DMS 273 (cell line): ENCODE measurements at regions not wholly inside any gene's neighbourhood (a gene's known extent, or its start where the extent isn't known, plus 50 kb on each side); places are given as distances from the start of the nearest gene placed in this dataset.
"Not testable (repeated sequence)": the region's sequence is repeated elsewhere in the genome, so short reads cannot be mapped to it uniquely, and the experiment has no call there.

Experiments
- DNase-seq: peaks from one replicate; lab custom pipeline; 2025; ENCODE audit not compliant: unreplicated experiment; lab: John Stamatoyannopoulos, UW

DNA sequence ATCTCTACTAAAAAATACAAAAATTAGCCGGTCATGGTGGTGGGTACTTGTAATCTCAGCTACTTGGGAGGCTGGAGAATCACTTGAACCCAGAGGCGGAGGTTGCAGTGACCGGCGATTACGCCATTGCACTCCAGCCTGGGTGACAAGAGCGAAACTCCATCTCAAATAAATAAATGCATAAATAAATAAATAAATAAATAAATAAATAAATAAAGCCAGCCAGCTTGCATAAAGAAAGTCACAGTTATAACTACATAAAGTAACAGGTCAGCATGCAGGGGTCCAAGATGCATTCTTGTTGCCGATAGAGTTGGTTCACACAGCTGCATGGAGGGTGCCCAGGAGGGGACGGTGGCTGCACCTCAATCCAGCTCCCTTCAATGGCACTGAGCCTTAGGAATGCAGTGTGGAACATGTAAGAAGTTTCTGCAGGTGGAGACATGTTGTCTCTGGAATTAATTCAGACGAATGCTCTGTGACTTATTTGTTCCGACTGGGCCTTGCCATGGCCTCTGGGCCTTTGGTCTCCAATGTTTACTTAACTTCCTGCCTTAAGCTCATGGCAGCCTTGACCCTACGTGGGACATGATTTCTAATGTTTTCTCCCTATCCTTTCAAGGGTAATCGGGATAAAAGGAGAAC, 159.6 kb upstream of the PRKCQ start:
- no peak for DNase-seq

DNA sequence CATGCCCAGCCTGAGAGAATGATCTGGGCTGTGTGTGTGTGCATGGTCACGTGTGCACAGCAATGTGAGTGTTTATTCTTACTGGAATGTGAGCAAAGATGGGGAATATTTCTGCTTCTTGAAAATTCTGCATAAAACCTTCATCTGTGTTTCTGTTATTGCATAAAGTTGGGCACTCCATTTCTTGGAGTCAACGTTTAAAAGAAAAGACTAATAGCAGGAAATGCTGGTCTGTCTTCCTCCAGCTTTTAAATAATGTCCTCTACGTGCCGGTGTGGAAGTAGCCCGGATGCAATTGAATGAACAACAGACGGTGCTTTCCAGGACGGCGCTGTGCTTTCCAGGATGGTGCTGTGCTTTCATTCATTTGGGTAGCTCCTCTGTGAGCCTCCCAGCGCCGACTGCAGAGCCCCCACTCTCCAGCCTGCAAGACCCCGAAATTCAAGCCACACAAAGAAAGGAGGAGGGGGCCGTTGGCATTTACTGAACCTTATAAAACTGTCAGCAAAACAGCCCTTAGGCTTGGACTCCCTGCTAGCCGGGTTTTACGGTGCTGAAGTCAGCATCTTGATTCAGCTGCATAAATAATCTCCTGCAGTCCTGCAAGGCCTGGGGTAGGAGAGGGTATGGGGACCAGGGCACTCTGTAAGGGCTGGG, 158.2 kb upstream of the PRKCQ start:
- no peak for DNase-seq

DNA sequence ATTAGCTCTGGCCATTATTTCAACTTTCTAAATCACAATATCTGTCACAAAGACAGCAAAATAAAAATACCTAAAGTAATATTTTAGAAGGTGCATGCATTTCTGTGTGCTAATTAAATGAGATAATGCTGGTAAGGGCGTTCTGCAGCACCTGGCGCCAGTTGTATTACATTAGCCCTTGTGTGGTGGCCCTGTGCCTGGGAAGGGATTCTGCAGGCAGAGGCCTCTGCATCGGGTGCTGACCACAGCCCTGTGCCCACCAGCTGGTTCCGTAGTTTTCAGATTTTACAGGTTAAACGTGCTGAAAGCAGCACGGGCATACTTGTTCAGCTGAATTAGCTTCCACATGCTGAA, 157.7 kb upstream of the PRKCQ start:
- no peak for DNase-seq

DNA sequence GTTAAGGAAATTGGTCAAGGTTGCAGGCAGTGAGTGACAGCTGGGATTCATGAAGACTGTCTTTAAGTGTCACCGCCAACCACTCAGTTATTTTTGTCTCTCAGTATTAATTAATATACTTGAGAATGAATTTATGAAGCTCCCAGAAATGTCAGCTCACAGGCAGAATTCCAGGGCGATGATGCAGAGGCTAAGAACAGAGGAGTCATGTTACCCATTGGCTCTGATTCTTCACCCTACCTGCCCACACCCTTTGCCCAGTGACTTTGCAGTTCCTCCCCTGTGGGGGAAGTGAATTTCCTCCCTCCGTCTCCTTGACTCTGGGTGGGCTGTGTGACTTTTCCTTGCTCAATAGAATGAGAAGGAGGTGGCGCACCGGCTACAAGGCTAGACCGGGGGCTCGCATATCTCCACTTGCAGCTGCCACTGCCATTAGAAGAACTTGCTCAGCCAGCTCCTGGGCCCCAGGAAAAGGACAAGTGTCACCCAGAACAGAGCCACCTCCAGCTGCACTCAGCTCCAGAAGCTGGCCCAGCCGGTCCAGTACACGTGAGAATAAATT, 157.1 kb upstream of the PRKCQ start:
- no peak for DNase-seq

DNA sequence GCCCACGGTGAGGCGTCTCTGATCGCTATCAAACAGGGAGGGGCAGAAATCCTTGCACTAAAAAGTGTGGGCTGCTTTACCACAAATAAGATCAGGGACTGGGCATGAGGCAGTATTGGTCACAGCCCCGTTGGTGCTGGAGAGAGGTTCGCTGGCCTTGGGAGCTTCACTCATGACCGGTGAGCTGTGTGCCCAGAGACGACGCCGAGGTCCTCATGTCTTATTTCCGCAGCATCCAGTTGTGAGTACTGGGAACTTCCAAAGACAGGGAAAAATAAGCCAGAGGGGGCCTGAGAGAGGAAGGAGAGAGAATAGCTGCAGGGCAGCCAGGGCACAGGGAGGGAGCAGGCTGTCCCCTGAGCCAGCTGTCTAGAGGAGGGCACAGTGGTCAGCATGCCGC, 154.2 kb upstream of the PRKCQ start:
- no peak for DNase-seq

- no peak for DNase-seq
These were observed 149.8 kb upstream of the PRKCQ start for GRCh38 chr10:6729861-6730344.

DNA sequence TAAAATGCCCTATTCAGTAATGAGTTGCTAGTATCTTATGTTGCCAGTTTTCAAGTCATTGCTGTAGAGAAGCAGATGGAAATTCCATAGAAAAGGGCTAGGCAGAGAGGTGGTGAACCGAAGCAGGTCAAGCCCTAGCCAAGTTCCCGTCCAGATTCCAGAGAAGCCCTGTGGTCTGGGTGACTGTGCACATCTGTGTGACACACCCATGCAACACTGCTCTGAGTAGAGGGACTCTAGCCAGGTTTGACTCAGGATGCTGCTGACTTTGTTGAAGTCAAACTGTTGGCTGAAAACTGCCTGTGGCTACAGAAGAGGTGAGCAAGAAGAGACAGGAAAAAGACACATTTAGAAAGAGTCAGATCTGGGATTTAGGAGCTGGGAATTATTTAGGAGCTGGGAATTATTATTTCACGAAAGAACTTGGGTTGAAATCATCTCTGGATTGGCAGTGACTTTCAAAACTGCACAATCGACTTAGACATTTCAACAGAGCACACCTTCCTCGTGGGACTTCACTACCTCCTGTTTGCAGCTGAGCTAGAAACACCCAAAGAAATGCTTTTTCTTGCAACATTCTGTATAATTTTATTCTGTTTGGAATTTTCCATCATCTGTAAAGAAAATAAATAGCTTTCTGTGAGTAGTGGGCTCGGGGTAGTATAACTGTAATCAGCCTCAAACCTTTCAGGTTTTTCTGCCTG, 149.1 kb upstream of the PRKCQ start:
- no peak for DNase-seq

- DNase-seq: no peak
These were observed 146.8 kb upstream of the PRKCQ start for GRCh38 chr10:6726924-6727323.

- DNase-seq: no peak
These were observed 142.5 kb upstream of the PRKCQ start for GRCh38 chr10:6722616-6723004.

DNA sequence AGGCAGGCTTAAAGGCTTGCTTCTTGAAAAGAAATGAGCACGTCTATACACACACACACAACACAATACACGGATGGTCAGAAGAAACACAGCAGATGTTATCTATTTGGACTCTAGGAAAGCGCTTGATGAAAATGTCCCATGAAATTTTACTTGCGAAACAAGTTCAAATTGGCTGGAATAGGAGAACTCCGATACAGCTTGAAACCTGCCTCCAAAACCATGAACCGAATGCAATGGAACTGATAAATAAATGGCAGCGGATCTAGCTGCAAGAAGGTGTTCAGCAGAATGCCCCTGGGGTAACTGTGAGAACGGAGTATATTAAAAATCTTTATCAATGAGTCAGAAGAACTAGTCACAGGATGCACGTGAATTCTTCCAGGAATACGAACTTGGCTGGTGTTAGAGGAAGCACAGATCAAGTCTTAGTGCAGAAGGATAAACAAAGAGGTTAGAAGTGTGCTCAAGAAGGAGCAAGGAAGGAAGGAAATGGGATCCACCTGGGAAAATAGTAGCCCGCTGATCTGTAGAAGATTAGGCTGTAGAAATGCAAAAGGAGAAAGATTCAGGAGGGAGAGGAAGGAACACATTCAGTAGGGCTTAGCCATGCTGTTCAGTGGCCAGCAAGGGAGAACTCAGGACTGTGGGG, 142.0 kb upstream of the PRKCQ start:
- DNase-seq: no peak

- DNase-seq: no peak
These were observed 141.4 kb upstream of the PRKCQ start for GRCh38 chr10:6721480-6721879.

DNA sequence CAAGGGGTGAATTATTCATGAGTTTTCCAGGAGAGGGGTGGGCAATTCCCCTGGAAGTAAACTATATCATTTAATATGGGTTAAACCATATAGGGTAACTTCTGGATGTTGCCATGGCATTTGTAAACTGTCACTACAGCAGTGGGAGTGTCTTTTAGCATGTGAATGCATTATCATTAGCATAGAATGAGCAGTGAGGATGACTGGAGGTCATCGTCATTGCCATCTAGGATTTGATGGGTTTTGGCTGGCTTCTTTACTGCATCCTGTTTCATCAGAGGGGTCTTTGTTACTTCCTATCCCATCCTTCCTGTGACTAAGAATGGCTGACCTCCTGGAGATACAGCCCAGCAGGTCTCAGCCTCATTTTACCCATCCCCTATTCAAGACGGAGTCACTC, 139.5 kb upstream of the PRKCQ start:
- DNase-seq: no peak

DNA sequence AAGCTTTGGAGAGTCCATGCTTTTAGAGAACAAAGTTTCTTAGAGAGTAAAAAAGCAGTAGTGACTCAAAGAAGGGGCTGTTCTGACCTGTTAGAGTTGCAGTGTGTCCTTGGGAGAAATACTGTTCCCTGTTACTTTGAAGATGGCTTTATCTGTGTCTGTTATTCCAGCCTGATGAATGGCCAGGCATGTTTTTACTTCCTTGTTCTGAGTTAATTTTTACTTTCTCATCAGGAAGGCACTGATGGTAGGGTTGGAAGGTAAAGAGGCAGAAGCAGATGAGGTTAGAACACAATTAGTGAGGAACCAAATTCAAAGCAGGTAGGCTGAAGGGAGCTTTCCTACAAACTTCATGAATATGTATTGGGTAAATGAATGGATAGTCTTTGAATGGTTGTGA, 138.5 kb upstream of the PRKCQ start:
- DNase-seq: no peak

- no peak for DNase-seq
These were observed 136.4 kb upstream of the PRKCQ start for GRCh38 chr10:6716516-6716915.

- no peak for DNase-seq
These were observed 133.6 kb upstream of the PRKCQ start for GRCh38 chr10:6713716-6714115.

DNA sequence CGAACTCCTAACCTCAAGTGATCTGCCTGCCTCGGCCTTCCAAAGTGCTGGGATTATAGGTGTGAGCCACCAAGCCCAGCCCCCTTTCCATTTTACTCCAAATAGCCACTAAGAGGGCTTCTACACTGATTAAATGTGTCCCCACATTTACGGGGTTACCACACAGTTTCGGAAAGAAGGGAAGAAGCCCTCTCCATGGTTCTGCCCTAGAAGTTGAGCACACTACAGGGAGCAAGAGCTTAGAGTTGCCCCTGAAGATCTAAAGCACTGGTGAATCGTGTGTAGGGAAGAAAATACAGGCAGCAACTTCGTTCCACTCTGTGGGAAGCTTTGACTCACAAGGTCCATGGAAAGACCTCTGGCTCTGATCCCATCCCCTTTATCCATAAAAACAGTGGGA, 133.0 kb upstream of the PRKCQ start:
- DNase-seq: no peak

GRCh38 chr10:6711881-6712280, 131.8 kb upstream of the PRKCQ start:
- DNase-seq: no peak

DNA sequence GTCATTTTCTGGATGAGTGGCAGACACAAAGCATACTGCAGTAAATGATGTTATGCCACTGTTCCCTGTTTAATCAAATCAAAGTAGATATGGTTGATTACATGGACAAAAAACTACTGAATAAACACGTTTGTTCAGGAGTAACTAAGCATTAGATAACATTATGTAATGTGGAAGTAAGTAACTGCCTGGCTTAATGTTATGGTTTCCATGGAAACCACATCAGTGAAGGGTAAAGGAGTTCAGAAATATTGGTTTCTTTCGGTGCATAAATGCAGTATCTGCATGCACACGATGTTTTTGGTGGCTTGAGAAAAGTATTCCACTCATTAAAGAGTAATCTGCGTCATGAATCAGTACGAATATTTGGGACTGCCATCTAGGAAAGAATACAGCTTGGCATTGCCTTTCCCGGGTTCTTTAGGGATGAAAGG, 131.3 kb upstream of the PRKCQ start:
- no peak for DNase-seq

GRCh38 chr10:6707352-6707751, 127.3 kb upstream of the PRKCQ start:
- DNase-seq: no peak

- no peak for DNase-seq
These were observed 126.6 kb upstream of the PRKCQ start for GRCh38 chr10:6706725-6707124.

DNA sequence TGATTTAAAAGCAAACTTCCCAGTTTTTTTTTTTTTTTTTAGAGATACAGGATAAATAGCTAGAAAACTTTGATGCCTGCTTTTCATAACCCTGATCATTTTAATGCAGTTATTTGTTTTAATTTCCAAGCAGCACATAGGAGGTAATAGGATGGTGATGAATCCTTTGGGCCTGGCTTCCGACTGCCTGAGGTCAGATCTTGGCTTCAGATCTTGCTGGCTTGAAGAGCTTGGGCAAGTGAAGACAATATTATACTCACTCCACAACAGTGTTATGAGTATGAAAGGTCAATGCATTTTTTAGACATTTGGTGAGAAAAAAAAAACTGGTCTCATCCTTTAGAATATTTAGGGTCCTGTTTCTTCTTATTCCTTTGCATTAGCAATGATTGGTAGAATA, 124.8 kb upstream of the PRKCQ start:
- DNase-seq: no peak

DNA sequence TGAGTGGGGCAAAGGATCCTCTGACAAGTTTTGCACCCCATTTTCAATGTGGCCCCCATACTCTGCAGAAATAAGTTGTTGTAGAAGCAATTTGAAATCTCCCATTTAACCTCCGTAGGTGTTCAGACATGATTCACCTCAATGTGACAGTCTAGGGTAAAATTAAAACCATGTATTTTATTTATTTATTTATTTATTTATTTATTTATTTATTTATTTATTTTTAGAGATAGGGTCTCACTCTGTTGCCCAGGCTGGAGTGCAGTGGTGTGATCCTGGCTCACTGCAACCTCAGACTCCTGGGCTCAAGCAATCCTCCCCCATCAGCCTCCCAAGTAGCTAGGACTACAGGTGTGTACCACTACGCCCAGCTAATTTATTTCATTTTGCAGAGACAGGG, 122.8 kb upstream of the PRKCQ start:
- DNase-seq: not testable (repeated sequence)
